CD14-positive monocyte (primary cell): ENCODE measurements at regions not wholly inside any gene's neighbourhood (a gene's known extent, or its start where the extent isn't known, plus 50 kb on each side); places are given as distances from the start of the nearest gene placed in this dataset.
"Not testable (repeated sequence)": the region's sequence is repeated elsewhere in the genome, so short reads cannot be mapped to it uniquely, and the experiment has no call there.

Experiments
- DNase-seq, 3 donors: peaks; one replicate each; pipeline ENCODE4 v3.0.0-alpha.2; 2011 to 2022
- H2AFZ ChIP-seq: 2 replicates; pipeline ENCODE4 v1.6.0; 2012; ENCODE audit warnings: mild to moderate bottlenecking, low read depth, low read length, inconsistent platforms; ENCODE audit not compliant: insufficient read depth, poor library complexity, severe bottlenecking
- H3K27ac ChIP-seq, 2 donors: 1 replicate in 1 of 2; 2 replicates in 1 of 2; pipeline ENCODE4 v1.5.1; 2012 to 2013; ENCODE audit warnings: low read length in 2 of 2, control low read depth in 1 of 2, inconsistent platforms in 1 of 2, low read depth in 1 of 2, mild to moderate bottlenecking in 1 of 2
- H3K27me3 ChIP-seq, 2 donors: one replicate each; pipeline versions ENCODE4 v1.6.0 to v1.6.1; 2011 to 2013; ENCODE audit warnings: low read length in 2 of 2; ENCODE audit not compliant: control insufficient read depth in 2 of 2, insufficient read depth in 2 of 2
- H3K36me3 ChIP-seq, 2 donors: replicated peaks in 1 of 2; 1 replicate in 1 of 2; 2 replicates in 1 of 2; pipeline versions ENCODE4 v1.5.1 to v1.6.1; 2012 to 2013; ENCODE audit warnings: low read length in 2 of 2, control low read depth in 1 of 2, inconsistent platforms in 1 of 2, mild to moderate bottlenecking in 1 of 2; ENCODE audit not compliant: insufficient read depth in 2 of 2, control insufficient read depth in 1 of 2
- H3K4me1 ChIP-seq, 2 donors: 1 replicate in 1 of 2; 2 replicates in 1 of 2; pipeline versions ENCODE4 v1.5.1 to v1.6.1; 2012 to 2013; ENCODE audit warnings: low read length in 2 of 2, control low read depth in 1 of 2, inconsistent platforms in 1 of 2, mild to moderate bottlenecking in 1 of 2, moderate library complexity in 1 of 2; ENCODE audit not compliant: insufficient read depth in 2 of 2, control insufficient read depth in 1 of 2
- H3K4me2 ChIP-seq: replicated peaks from 2 replicates; pipeline ENCODE3; 2012; ENCODE audit warnings: low read length, moderate library complexity, mild to moderate bottlenecking; ENCODE audit not compliant: poor library complexity, severe bottlenecking; ENCODE audit errors: extremely low read depth
- H3K4me3 ChIP-seq, 3 experiments: fragments of 200-600 bp in 1 of 3; sonication (generic) in 1 of 3; replicated peaks in 1 of 3; 1 replicate in 2 of 3; 2 replicates in 1 of 3; pipeline ENCODE4 v1.5.1; 2011 to 2013; ENCODE audit warnings: low read length in 3 of 3, mild to moderate bottlenecking in 3 of 3, control low read depth in 2 of 3, low read depth in 2 of 3, inconsistent platforms in 1 of 3, moderate library complexity in 1 of 3
- H3K79me2 ChIP-seq: 2 replicates; pipeline ENCODE4 v1.6.0; 2012; ENCODE audit warnings: mild to moderate bottlenecking, control low read depth, inconsistent platforms, low read length, moderate library complexity; ENCODE audit not compliant: insufficient read depth
- H3K9ac ChIP-seq: 2 replicates; pipeline ENCODE4 v1.6.0; 2017; ENCODE audit warnings: low read length, mild to moderate bottlenecking; ENCODE audit not compliant: insufficient read depth, poor library complexity, severe bottlenecking
- H3K9me3 ChIP-seq, 2 donors: replicated peaks in 1 of 2; 1 replicate in 1 of 2; 2 replicates in 1 of 2; pipeline versions ENCODE4 v1.5.1 to v1.6.1; 2012 to 2013; ENCODE audit warnings: low read length in 2 of 2, control low read depth in 1 of 2; ENCODE audit not compliant: control insufficient read depth in 1 of 2, insufficient read depth in 1 of 2
- H4K20me1 ChIP-seq: 2 replicates; pipeline ENCODE4 v1.6.0; 2012; ENCODE audit warnings: mild to moderate bottlenecking, low read length, control low read depth, moderate library complexity; ENCODE audit not compliant: insufficient read depth
- H3K27ac Mint-ChIP-seq, 7 donors: one replicate each; pipeline ENCODE4 v1.8.0; 2020; ENCODE audit warnings: mild to moderate bottlenecking in 7 of 7, mixed read lengths in 7 of 7, moderate library complexity in 6 of 7, inconsistent platforms in 2 of 7
- H3K27me3 Mint-ChIP-seq, 3 donors: one replicate each; pipeline ENCODE4 v1.8.0; 2021 to 2022; ENCODE audit warnings: low read depth in 3 of 3, mild to moderate bottlenecking in 3 of 3, mixed read lengths in 3 of 3, moderate library complexity in 3 of 3, inconsistent platforms in 1 of 3
- H3K36me3 Mint-ChIP-seq, 2 donors: one replicate each; pipeline ENCODE4 v1.8.0; 2020; ENCODE audit warnings: mixed read lengths in 2 of 2, inconsistent platforms in 1 of 2, mild to moderate bottlenecking in 1 of 2
- H3K4me1 Mint-ChIP-seq: one replicate; pipeline ENCODE4 v1.8.0; 2020; ENCODE audit warnings: mild to moderate bottlenecking, mixed read lengths
- H3K4me3 Mint-ChIP-seq, 2 donors: one replicate each; pipeline ENCODE4 v1.8.0; 2020; ENCODE audit warnings: mild to moderate bottlenecking in 2 of 2, mixed read lengths in 2 of 2, moderate library complexity in 1 of 2
- H3K9me3 Mint-ChIP-seq, 7 donors: one replicate each; pipeline ENCODE4 v1.8.0; 2020 to 2022; ENCODE audit warnings: mixed read lengths in 7 of 7, mild to moderate bottlenecking in 6 of 7, moderate library complexity in 6 of 7, inconsistent platforms in 2 of 7
- WGBS: methylation state at CpG from one replicate; pipeline ENCODE4 v1.1.5; 2013; ENCODE audit warnings: missing lambda C conversion rate; ENCODE audit not compliant: insufficient coverage; 5-methylcytosine and 5-hydroxymethylcytosine counted together
- intact Hi-C, 2 donors: fragments of 100-400 bp; cut with micrococcal nuclease; formaldehyde crosslinking; loops; one replicate each; pipeline versions ENCODE4 v1.15.0 to v1.15.1; 2023
- TF ChIP-seq, protein P1 (sequence below): fragments of 200-600 bp; IDR thresholded peaks from one replicate; pipeline ENCODE4 v1.8.0; 2022; ENCODE audit warnings: antibody characterized with exemption, mild to moderate bottlenecking

DNA sequence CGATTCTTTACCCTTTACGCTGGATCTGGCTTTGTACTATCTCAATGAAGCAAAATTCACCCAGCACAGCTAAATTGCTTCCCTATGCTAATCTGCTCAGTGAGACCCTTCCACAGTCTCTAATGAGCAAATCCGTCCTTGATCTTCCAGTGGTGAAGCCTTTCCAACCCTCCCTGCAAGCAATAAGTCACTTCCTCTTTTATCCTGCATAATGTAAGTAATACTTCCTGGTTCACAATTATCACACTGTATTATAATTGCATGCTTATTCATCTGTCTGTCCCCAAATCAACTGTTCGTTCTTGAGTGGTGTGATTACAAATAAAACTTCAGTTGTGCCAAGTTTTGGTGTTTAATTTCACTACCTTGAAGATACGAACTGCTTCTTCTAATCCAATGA lies 404.0 kb downstream of the ADCYAP1 start:
- H3K4me1 ChIP-seq: no peaks in the 10 kb centered on the region
- peaks cover 0 to 1% (median 0%) of the 10 kb centered on the region in 3 donors for H3K27me3 Mint-ChIP-seq
- H3K27me3 ChIP-seq: no peaks in the 10 kb centered on the region
- H4K20me1 ChIP-seq: no peaks in the 10 kb centered on the region
- no peaks in the 10 kb centered on the region for H3K4me1 Mint-ChIP-seq
- no peak overlapping the region for H2AFZ ChIP-seq
- no peak overlapping the region for H3K4me3 Mint-ChIP-seq
- DNase-seq: no peak
- no peaks in the 10 kb centered on the region for H3K9me3 ChIP-seq
- no peak overlapping the region for H3K27ac ChIP-seq
- H3K27ac Mint-ChIP-seq: no peak overlapping the region
- peaks cover 0 to 5% (median 3%) of the 10 kb centered on the region in 7 donors for H3K9me3 Mint-ChIP-seq
- no peaks in the 10 kb centered on the region for H3K79me2 ChIP-seq
- no peak overlapping the region for H3K9ac ChIP-seq
- no peaks in the 10 kb centered on the region for H3K36me3 Mint-ChIP-seq
- no peak overlapping the region for H3K4me2 ChIP-seq
- TF ChIP-seq, protein P1, sequence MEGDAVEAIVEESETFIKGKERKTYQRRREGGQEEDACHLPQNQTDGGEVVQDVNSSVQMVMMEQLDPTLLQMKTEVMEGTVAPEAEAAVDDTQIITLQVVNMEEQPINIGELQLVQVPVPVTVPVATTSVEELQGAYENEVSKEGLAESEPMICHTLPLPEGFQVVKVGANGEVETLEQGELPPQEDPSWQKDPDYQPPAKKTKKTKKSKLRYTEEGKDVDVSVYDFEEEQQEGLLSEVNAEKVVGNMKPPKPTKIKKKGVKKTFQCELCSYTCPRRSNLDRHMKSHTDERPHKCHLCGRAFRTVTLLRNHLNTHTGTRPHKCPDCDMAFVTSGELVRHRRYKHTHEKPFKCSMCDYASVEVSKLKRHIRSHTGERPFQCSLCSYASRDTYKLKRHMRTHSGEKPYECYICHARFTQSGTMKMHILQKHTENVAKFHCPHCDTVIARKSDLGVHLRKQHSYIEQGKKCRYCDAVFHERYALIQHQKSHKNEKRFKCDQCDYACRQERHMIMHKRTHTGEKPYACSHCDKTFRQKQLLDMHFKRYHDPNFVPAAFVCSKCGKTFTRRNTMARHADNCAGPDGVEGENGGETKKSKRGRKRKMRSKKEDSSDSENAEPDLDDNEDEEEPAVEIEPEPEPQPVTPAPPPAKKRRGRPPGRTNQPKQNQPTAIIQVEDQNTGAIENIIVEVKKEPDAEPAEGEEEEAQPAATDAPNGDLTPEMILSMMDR: no peak
- no peak overlapping the region for H3K4me3 ChIP-seq
- no peaks in the 10 kb centered on the region for H3K36me3 ChIP-seq
- intact Hi-C loops: no loop called here
- 100% methylated on average over 1 of the region's 5 CpGs for WGBS

DNA sequence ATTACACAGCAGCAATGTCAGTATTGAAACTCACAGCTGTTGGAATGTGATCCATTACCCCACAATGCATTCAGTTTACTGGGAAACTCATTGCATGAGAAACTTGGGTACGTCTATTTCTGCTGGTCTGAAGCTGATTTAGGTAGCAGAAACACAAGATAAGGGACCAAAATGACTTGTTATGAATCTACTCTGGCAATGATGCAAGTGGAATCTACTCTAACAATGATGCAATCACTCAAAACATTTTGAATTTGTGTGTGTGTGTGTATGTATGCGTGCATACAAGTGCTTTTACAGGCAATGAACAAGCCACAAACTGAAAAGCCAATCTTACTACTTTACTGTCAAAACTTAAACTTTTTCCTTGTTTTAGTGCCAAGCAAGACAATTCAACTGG lies 406.7 kb downstream of the ADCYAP1 start:
- Mint-ChIP-seq H3K4me1 (no peaks in the 10 kb centered on the region), H3K36me3 (no peaks in the 10 kb centered on the region), H3K27me3 (peaks cover 0 to 1% (median 0%) of the 10 kb centered on the region in 3 donors), H3K4me3 (no peak overlapping the region), H3K27ac (no peak overlapping the region), H3K9me3 (peaks cover 0 to 8% (median 3%) of the 10 kb centered on the region in 7 donors)
- H2AFZ ChIP-seq: no peak overlapping the region
- H4K20me1 ChIP-seq: no peaks in the 10 kb centered on the region
- intact Hi-C loops: no loop called here
- no peak overlapping the region for H3K27ac ChIP-seq
- no peaks in the 10 kb centered on the region for H3K4me1 ChIP-seq
- H3K9me3 ChIP-seq: no peaks in the 10 kb centered on the region
- H3K79me2 ChIP-seq: no peaks in the 10 kb centered on the region
- H3K4me2 ChIP-seq: no peak overlapping the region
- no peak for DNase-seq
- TF ChIP-seq, protein P1: no peak
- 100% methylated on average over 1 of the region's 2 CpGs for WGBS
- no peaks in the 10 kb centered on the region for H3K27me3 ChIP-seq
- no peak overlapping the region for H3K9ac ChIP-seq
- no peaks in the 10 kb centered on the region for H3K36me3 ChIP-seq
- H3K4me3 ChIP-seq: no peak overlapping the region

DNA sequence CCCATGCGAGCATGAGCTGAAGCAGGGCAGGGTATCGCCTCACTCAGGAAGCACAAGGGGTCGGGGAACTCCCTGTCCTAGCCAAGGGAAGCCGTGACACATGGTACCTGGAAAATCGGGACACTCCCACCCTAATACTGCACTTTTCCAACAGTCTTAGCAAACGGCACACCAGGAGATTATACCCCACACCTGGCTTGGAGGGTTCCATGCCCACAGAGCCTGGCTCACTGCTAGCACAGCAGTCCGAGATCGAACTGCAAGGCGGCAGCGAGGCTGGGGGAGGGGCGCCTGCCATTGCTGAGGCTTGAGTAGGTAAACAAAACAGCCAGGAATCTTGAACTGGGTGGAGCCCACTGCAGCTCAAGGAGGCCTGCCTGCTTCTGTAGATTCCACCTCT lies 430.7 kb downstream of the ADCYAP1 start:
- H3K36me3 Mint-ChIP-seq, H3K27ac ChIP-seq, H3K27ac Mint-ChIP-seq, H3K27me3 Mint-ChIP-seq, H3K4me3 Mint-ChIP-seq, H2AFZ ChIP-seq, H4K20me1 ChIP-seq, H3K4me3 ChIP-seq, H3K36me3 ChIP-seq, H3K4me2 ChIP-seq, H3K79me2 ChIP-seq, H3K4me1 Mint-ChIP-seq, H3K27me3 ChIP-seq, H3K9ac ChIP-seq, intact Hi-C loops, H3K4me1 ChIP-seq, DNase-seq: not testable (repeated sequence)
- 86% methylated on average over 10 of the region's 11 CpGs for WGBS
- peaks cover 13 to 31% (median 20%) of the 10 kb centered on the region in 7 donors for H3K9me3 Mint-ChIP-seq
- peaks cover 12 to 13% of the 10 kb centered on the region in 2 donors for H3K9me3 ChIP-seq
